ENCODE measurements at regions not wholly inside any gene's neighbourhood (a gene's known extent, or its start where the extent isn't known, plus 50 kb on each side); places are given as distances from the start of the nearest gene placed in this dataset.

DNA sequence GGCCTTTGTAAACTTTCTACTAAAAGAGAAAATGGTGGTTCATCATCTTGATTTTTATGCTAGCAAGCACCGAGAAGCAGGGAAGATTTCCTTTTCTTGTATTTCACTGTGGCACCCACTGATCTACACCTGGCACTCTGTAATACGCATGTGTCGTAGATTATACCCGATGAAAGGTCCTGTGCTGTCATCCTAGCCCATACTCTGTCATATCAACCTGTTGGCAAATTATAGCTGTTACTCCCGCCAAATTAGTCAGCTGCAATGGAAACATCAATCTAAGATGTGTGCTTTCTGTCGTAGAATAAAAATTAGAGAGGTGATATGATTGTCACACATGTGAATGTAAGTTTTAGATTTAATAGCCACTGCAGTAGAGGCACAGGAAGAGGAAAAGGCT, 263.4 kb upstream of the PITX2 start:
- FAIRE-seq = no peak
- intact Hi-C loops (cut with micrococcal nuclease) = no loop called here
- POLR2A ChIA-PET = no interaction called here

More for the DNA sequence above, 263.4 kb upstream of the PITX2 start:
- Histone ChIP-seq H3K9me3 (replicated peaks; ENCODE audit: control insufficient read depth, insufficient read depth, low read depth, low read length) (no peaks in the 10 kb centered on the region; the same call in 1 of the 2 replicates), H4K20me1 (replicated peaks; ENCODE audit: control insufficient read depth, insufficient read depth, low read length) (no peaks in the 10 kb centered on the region), H3K36me3 (ENCODE audit: control insufficient read depth, insufficient read depth, low read length) (no peaks in the 10 kb centered on the region), H3K27ac (ENCODE audit: extremely low read depth, low read depth, low read length) (no peak overlapping the region), H3K9me1 (ENCODE audit: control insufficient read depth, insufficient read depth, low read length) (no peaks in the 10 kb centered on the region), H3K4me3 (no peak overlapping the region), H3K27me3 (ENCODE audit: control insufficient read depth in 2 of 2, insufficient read depth in 2 of 2, low read length in 2 of 2) (no peaks in the 10 kb centered on the region), H3K4me2 (ENCODE audit: insufficient read depth, low read length) (no peak overlapping the region), H3K79me2 (ENCODE audit: control insufficient read depth, insufficient read depth, low read length) (no peaks in the 10 kb centered on the region), H3K9ac (ENCODE audit: insufficient read depth in 1 of 2, low read depth in 2 of 2, low read length in 2 of 2) (no peak overlapping the region), H2AFZ (ENCODE audit: low read depth, low read length) (no peak overlapping the region), H3K4me1 (replicated peaks in 1 of 2; ENCODE audit: control insufficient read depth in 2 of 2, insufficient read depth in 2 of 2, low read length in 2 of 2) (no peaks in the 10 kb centered on the region)
- TF ChIP-seq FOXA1 (IDR thresholded peaks at IDR 0.05; ENCODE audit: borderline replicate concordance) (no peak), NCOR1 (IDR thresholded peaks at IDR 0.05) (no peak), ZFP30 (CRISPR knock-in tag; IDR thresholded peaks at IDR 0.05; ENCODE audit: borderline replicate concordance) (no peak), ZNF699 (CRISPR knock-in tag; IDR thresholded peaks at IDR 0.05; ENCODE audit: insufficient replicate concordance) (no peak), DDX20 (tag; IDR thresholded peaks at IDR 0.05; ENCODE audit: low read depth) (no peak), ZNF263 (CRISPR knock-in tag; IDR thresholded peaks at IDR 0.05; ENCODE audit: borderline replicate concordance) (no peak), ZNF124 (CRISPR knock-in tag; IDR thresholded peaks at IDR 0.05) (no peak), RCOR1 (IDR thresholded peaks at IDR 0.05; ENCODE audit: borderline replicate concordance in 1 of 2, low read depth in 2 of 2, low read length in 2 of 2) (no peak), SETDB1 (IDR thresholded peaks at IDR 0.05; ENCODE audit: low read length) (no peak), ZNF507 (tag; conservative IDR thresholded peaks at IDR 0.05) (no peak)
- TF ChIP-seq, protein P1, sequence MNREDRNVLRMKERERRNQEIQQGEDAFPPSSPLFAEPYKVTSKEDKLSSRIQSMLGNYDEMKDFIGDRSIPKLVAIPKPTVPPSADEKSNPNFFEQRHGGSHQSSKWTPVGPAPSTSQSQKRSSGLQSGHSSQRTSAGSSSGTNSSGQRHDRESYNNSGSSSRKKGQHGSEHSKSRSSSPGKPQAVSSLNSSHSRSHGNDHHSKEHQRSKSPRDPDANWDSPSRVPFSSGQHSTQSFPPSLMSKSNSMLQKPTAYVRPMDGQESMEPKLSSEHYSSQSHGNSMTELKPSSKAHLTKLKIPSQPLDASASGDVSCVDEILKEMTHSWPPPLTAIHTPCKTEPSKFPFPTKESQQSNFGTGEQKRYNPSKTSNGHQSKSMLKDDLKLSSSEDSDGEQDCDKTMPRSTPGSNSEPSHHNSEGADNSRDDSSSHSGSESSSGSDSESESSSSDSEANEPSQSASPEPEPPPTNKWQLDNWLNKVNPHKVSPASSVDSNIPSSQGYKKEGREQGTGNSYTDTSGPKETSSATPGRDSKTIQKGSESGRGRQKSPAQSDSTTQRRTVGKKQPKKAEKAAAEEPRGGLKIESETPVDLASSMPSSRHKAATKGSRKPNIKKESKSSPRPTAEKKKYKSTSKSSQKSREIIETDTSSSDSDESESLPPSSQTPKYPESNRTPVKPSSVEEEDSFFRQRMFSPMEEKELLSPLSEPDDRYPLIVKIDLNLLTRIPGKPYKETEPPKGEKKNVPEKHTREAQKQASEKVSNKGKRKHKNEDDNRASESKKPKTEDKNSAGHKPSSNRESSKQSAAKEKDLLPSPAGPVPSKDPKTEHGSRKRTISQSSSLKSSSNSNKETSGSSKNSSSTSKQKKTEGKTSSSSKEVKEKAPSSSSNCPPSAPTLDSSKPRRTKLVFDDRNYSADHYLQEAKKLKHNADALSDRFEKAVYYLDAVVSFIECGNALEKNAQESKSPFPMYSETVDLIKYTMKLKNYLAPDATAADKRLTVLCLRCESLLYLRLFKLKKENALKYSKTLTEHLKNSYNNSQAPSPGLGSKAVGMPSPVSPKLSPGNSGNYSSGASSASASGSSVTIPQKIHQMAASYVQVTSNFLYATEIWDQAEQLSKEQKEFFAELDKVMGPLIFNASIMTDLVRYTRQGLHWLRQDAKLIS (CRISPR knock-in tag; IDR thresholded peaks at IDR 0.05) = no peak
- TF ChIP-seq, protein P2, sequence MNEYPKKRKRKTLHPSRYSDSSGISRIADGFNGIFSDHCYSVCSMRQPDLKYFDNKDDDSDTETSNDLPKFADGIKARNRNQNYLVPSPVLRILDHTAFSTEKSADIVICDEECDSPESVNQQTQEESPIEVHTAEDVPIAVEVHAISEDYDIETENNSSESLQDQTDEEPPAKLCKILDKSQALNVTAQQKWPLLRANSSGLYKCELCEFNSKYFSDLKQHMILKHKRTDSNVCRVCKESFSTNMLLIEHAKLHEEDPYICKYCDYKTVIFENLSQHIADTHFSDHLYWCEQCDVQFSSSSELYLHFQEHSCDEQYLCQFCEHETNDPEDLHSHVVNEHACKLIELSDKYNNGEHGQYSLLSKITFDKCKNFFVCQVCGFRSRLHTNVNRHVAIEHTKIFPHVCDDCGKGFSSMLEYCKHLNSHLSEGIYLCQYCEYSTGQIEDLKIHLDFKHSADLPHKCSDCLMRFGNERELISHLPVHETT (CRISPR knock-in tag; conservative IDR thresholded peaks at IDR 0.05 in 1 of 2, IDR thresholded peaks at IDR 0.05 in 1 of 2) = no peak
- 0% methylated on average over 6 of the region's 6 CpGs for WGBS (ENCODE audit: insufficient coverage, low coverage, missing lambda C conversion rate)
- CTCF ChIA-PET (ENCODE audit: low intra/inter-chr PET ratio) = no interaction called here
- DNase-seq (ENCODE audit: extremely low read depth in 1 of 4, low spot score in 3 of 4) (no peak), ATAC-seq (no peak)
- BruUV-seq (replicated peaks) = no TSS peak
- in situ Hi-C loops (cut with MboI) = no loop called here
